ENCODE measurements at regions not wholly inside any gene's neighbourhood (a gene's known extent, or its start where the extent isn't known, plus 50 kb on each side); places are given as distances from the start of the nearest gene placed in this dataset.

DNA sequence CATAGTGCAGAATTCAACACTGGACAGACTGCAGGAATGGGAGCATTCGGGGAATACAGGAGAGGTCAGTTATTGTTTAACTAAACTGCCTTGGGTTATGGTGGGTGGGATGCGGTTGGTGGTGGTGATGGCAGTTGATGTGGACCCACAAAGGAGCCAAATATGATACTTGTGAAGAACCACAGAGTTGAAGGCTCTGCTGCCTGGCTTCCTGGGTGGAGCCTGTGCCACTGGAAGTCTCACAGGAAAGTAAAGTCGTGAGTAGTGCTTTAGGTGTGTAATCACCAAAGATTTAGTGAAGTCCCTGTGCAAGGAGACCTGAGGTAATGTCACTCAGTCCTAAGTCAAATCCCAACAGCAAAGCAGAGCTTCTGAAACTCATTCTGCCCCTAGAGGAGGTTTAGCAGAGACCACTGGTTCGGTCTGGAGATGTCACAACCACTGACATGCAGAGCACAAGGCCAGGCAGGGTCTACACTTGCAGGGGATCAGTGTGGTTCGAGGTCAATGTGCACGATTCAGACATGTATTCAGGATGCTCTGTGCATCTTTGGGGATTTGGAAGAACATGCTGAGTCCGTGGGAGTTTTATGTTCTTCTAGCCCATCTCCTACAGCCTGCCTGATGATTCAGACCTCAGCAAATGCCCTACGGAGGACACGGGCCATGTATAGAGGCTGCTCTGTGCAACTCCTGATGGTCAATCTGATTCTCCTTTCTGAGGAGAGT is 1150.9 kb downstream of the RPIA start:
- TF ChIP-seq, protein P1, sequence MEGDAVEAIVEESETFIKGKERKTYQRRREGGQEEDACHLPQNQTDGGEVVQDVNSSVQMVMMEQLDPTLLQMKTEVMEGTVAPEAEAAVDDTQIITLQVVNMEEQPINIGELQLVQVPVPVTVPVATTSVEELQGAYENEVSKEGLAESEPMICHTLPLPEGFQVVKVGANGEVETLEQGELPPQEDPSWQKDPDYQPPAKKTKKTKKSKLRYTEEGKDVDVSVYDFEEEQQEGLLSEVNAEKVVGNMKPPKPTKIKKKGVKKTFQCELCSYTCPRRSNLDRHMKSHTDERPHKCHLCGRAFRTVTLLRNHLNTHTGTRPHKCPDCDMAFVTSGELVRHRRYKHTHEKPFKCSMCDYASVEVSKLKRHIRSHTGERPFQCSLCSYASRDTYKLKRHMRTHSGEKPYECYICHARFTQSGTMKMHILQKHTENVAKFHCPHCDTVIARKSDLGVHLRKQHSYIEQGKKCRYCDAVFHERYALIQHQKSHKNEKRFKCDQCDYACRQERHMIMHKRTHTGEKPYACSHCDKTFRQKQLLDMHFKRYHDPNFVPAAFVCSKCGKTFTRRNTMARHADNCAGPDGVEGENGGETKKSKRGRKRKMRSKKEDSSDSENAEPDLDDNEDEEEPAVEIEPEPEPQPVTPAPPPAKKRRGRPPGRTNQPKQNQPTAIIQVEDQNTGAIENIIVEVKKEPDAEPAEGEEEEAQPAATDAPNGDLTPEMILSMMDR (IDR thresholded peaks at IDR 0.05), result no peak
- no peak for TF ChIP-seq POLR2A (IDR thresholded peaks at IDR 0.05)

All from body of pancreas (tissue), 4 donors.